IMR-90 (cell line): ENCODE measurements at regions not wholly inside any gene's neighbourhood (a gene's known extent, or its start where the extent isn't known, plus 50 kb on each side); places are given as distances from the start of the nearest gene placed in this dataset.

Source experiments
- BHLHE40 ChIP-seq: fragments of 150-350 bp; IDR thresholded peaks from 2 replicates; pipeline ENCODE4 v1.6.1; 2016; ENCODE audit warnings: mild to moderate bottlenecking, low read depth, low read length
- CEBPB ChIP-seq: IDR thresholded peaks from 2 replicates; pipeline ENCODE4 v1.6.1; 2012; ENCODE audit warnings: low read depth, low read length, improper control_type of control experiment
- CHD1 ChIP-seq: IDR thresholded peaks from 2 replicates; pipeline ENCODE4 v1.6.1; 2012; ENCODE audit warnings: low read depth, low read length, improper control_type of control experiment
- CTCF ChIP-seq: conservative IDR thresholded peaks from 2 replicates; pipeline ENCODE4 v1.5.1; 2012; ENCODE audit warnings: mild to moderate bottlenecking, low read depth, low read length, improper control_type of control experiment
- ELK1 ChIP-seq: fragments of 150-350 bp; IDR thresholded peaks from 2 replicates; pipeline ENCODE4 v1.6.1; 2016; ENCODE audit warnings: low read depth, mild to moderate bottlenecking, low read length, moderate library complexity, borderline replicate concordance
- FOS ChIP-seq: fragments of 150-350 bp; IDR thresholded peaks from 2 replicates; pipeline ENCODE4 v1.6.1; 2016; ENCODE audit warnings: low read depth, low read length
- MAFK ChIP-seq: IDR thresholded peaks from 2 replicates; pipeline ENCODE4 v1.6.1; 2012; ENCODE audit warnings: low read depth, low read length, improper control_type of control experiment
- MAZ ChIP-seq: IDR thresholded peaks from 2 replicates; pipeline ENCODE4 v1.6.1; 2012; ENCODE audit warnings: low read depth, mild to moderate bottlenecking, low read length, improper control_type of control experiment, moderate library complexity, borderline replicate concordance
- POLR2A ChIP-seq: IDR thresholded peaks from 2 replicates; pipeline ENCODE4 v1.6.1; 2012; ENCODE audit warnings: mild to moderate bottlenecking, low read depth, low read length
- RAD21 ChIP-seq: IDR thresholded peaks from 2 replicates; pipeline ENCODE4 v1.6.1; 2012; ENCODE audit warnings: low read length, improper control_type of control experiment
- SMC3 ChIP-seq: fragments of 150-350 bp; IDR thresholded peaks from 2 replicates; pipeline ENCODE4 v1.6.1; 2016; ENCODE audit warnings: low read depth, mild to moderate bottlenecking, antibody characterized with exemption, low read length, moderate library complexity
- USF2 ChIP-seq: fragments of 150-350 bp; IDR thresholded peaks from 2 replicates; pipeline ENCODE4 v1.6.1; 2017; ENCODE audit warnings: mild to moderate bottlenecking, antibody characterized with exemption, low read length, low read depth

- TF ChIP-seq RAD21 (no peak), CHD1 (no peak), CTCF (no peak), USF2 (no peak), SMC3 (no peak), POLR2A (no peak), CEBPB (no peak), MAZ (no peak), BHLHE40 (no peak), MAFK (no peak), FOS (no peak), ELK1 (no peak)
Measured at GRCh38 chrX:34770511-34770910, 113.4 kb upstream of the TMEM47 start.
